ENCODE measurements at regions not wholly inside any gene's neighbourhood (a gene's known extent, or its start where the extent isn't known, plus 50 kb on each side); places are given as distances from the start of the nearest gene placed in this dataset.

GRCh38 chr3:110579840-110580550 is 491.6 kb upstream of the NECTIN3 start:
- Mint-ChIP-seq H3K36me3 (ENCODE audit: low read depth) (no peaks in the 10 kb centered on the region), H3K9me3 (ENCODE audit: low read depth) (no peaks in the 10 kb centered on the region), H3K27ac (no peak overlapping the region), H3K4me1 (no peaks in the 10 kb centered on the region), H3K4me3 (no peak overlapping the region), H3K27me3 (no peaks in the 10 kb centered on the region)
- intact Hi-C loops (cut with DNase I, micrococcal nuclease) = no loop called here
- CTCF ChIA-PET = no interaction called here
- POLR2A ChIA-PET = no interaction called here
- no peak for DNase-seq
- no peak for ATAC-seq

- ChIA-PET POLR2A (no interaction called here), CTCF (interaction anchor here (0.7 kb wide), 1 partner anchor 476 kb away, joined by 3 read pairs; no protein-coding TSS in a partner anchor)
- Mint-ChIP-seq H3K36me3 (ENCODE audit: low read depth) (no peaks in the 10 kb centered on the region), H3K9me3 (ENCODE audit: low read depth) (no peaks in the 10 kb centered on the region), H3K27me3 (peaks cover 2% of the 10 kb centered on the region), H3K4me1 (no peaks in the 10 kb centered on the region), H3K4me3 (no peak overlapping the region), H3K27ac (no peak overlapping the region)
- intact Hi-C loops (cut with DNase I, micrococcal nuclease) = no loop called here
- no peak for DNase-seq
- ATAC-seq = no peak
Observed at GRCh38 chr3:110583373-110583935, 488.2 kb upstream of the NECTIN3 start.

- Mint-ChIP-seq H3K36me3 (ENCODE audit: low read depth) (no peaks in the 10 kb centered on the region), H3K9me3 (ENCODE audit: low read depth) (peaks cover 3% of the 10 kb centered on the region), H3K4me1 (no peaks in the 10 kb centered on the region), H3K27me3 (peaks cover 5% of the 10 kb centered on the region), H3K4me3 (no peak overlapping the region), H3K27ac (no peak overlapping the region)
- ATAC-seq = no peak
- ChIA-PET CTCF (no interaction called here), POLR2A (no interaction called here)
- intact Hi-C loops (cut with DNase I, micrococcal nuclease) = no loop called here
- DNase-seq = no peak
Observed at GRCh38 chr3:110588906-110589305, 482.7 kb upstream of the NECTIN3 start.

- peaks cover 3% of the 10 kb centered on the region for H3K9me3 Mint-ChIP-seq (ENCODE audit: low read depth)
- no peak overlapping the region for H3K4me3 Mint-ChIP-seq
- H3K36me3 Mint-ChIP-seq (ENCODE audit: low read depth) = no peaks in the 10 kb centered on the region
- peaks cover 5% of the 10 kb centered on the region for H3K27me3 Mint-ChIP-seq
- H3K27ac Mint-ChIP-seq = no peak overlapping the region
- no peaks in the 10 kb centered on the region for H3K4me1 Mint-ChIP-seq
- ChIA-PET CTCF (no interaction called here), POLR2A (no interaction called here)
- intact Hi-C loops (cut with DNase I, micrococcal nuclease) = no loop called here
- ATAC-seq = no peak
- no peak for DNase-seq
Observed at GRCh38 chr3:110589341-110589740, 482.3 kb upstream of the NECTIN3 start.

- H3K27ac Mint-ChIP-seq = no peak overlapping the region
- peaks cover 5% of the 10 kb centered on the region for H3K9me3 Mint-ChIP-seq (ENCODE audit: low read depth)
- POLR2A ChIA-PET = no interaction called here
- no peak overlapping the region for H3K4me3 Mint-ChIP-seq
- no peaks in the 10 kb centered on the region for H3K36me3 Mint-ChIP-seq (ENCODE audit: low read depth)
- CTCF ChIA-PET = interaction anchor here (0.7 kb wide), 1 partner anchor 177 kb away, joined by 3 read pairs; no protein-coding TSS in a partner anchor
- intact Hi-C loops (cut with DNase I, micrococcal nuclease) = no loop called here
- peaks cover 6% of the 10 kb centered on the region for H3K27me3 Mint-ChIP-seq
- ATAC-seq = no peak
- no peak for DNase-seq
- H3K4me1 Mint-ChIP-seq = no peaks in the 10 kb centered on the region
Observed at GRCh38 chr3:110593749-110594148, 477.9 kb upstream of the NECTIN3 start.

GRCh38 chr3:110598847-110599490 is 472.6 kb upstream of the NECTIN3 start:
- DNase-seq = no peak
- ChIA-PET POLR2A (no interaction called here), CTCF (interaction anchor here (0.9 kb wide), 1 partner anchor 8 kb away, joined by 3 read pairs; no protein-coding TSS in a partner anchor)
- ATAC-seq = no peak
- Mint-ChIP-seq H3K9me3 (ENCODE audit: low read depth) (peaks cover 2% of the 10 kb centered on the region), H3K4me3 (no peak overlapping the region), H3K27me3 (peaks cover 3% of the 10 kb centered on the region), H3K27ac (no peak overlapping the region), H3K4me1 (no peaks in the 10 kb centered on the region), H3K36me3 (ENCODE audit: low read depth) (no peaks in the 10 kb centered on the region)
- intact Hi-C loops (cut with DNase I, micrococcal nuclease) = no loop called here

GRCh38 chr3:110608566-110608965 is 463.1 kb upstream of the NECTIN3 start:
- no peak for DNase-seq
- Mint-ChIP-seq H3K9me3 (ENCODE audit: low read depth) (no peaks in the 10 kb centered on the region), H3K27me3 (peaks cover 9% of the 10 kb centered on the region), H3K4me1 (no peaks in the 10 kb centered on the region), H3K36me3 (ENCODE audit: low read depth) (no peaks in the 10 kb centered on the region), H3K4me3 (no peak overlapping the region), H3K27ac (no peak overlapping the region)
- ChIA-PET CTCF (no interaction called here), POLR2A (no interaction called here)
- ATAC-seq = no peak
- intact Hi-C loops (cut with DNase I, micrococcal nuclease) = no loop called here

- Mint-ChIP-seq H3K36me3 (ENCODE audit: low read depth) (no peaks in the 10 kb centered on the region), H3K4me3 (no peak overlapping the region), H3K4me1 (no peaks in the 10 kb centered on the region), H3K27ac (no peak overlapping the region), H3K9me3 (ENCODE audit: low read depth) (no peaks in the 10 kb centered on the region), H3K27me3 (peaks cover 7% of the 10 kb centered on the region)
- DNase-seq (no peak), ATAC-seq (no peak)
- intact Hi-C loops (cut with DNase I, micrococcal nuclease) = no loop called here
- ChIA-PET POLR2A (no interaction called here), CTCF (no interaction called here)
Observed at GRCh38 chr3:110612045-110612444, 459.6 kb upstream of the NECTIN3 start.

GRCh38 chr3:110614186-110614585 is 457.4 kb upstream of the NECTIN3 start:
- Mint-ChIP-seq H3K27me3 (peaks cover 3% of the 10 kb centered on the region), H3K4me1 (no peaks in the 10 kb centered on the region), H3K36me3 (ENCODE audit: low read depth) (no peaks in the 10 kb centered on the region), H3K9me3 (ENCODE audit: low read depth) (no peaks in the 10 kb centered on the region), H3K27ac (no peak overlapping the region), H3K4me3 (no peak overlapping the region)
- DNase-seq (no peak), ATAC-seq (no peak)
- CTCF ChIA-PET = interaction anchor here (0.6 kb wide), 1 partner anchor 303 kb away, joined by 3 read pairs; no protein-coding TSS in a partner anchor
- POLR2A ChIA-PET = no interaction called here
- intact Hi-C loops (cut with DNase I, micrococcal nuclease) = no loop called here

- ChIA-PET POLR2A (no interaction called here), CTCF (no interaction called here)
- intact Hi-C loops (cut with DNase I, micrococcal nuclease) = no loop called here
- DNase-seq (no peak), ATAC-seq (no peak)
- no peak overlapping the region for H3K27ac Mint-ChIP-seq
- no peaks in the 10 kb centered on the region for H3K4me1 Mint-ChIP-seq
- H3K27me3 Mint-ChIP-seq = peaks cover 3% of the 10 kb centered on the region
- H3K4me3 Mint-ChIP-seq = no peak overlapping the region
- no peaks in the 10 kb centered on the region for H3K9me3 Mint-ChIP-seq (ENCODE audit: low read depth)
- H3K36me3 Mint-ChIP-seq (ENCODE audit: low read depth) = no peaks in the 10 kb centered on the region
Observed at GRCh38 chr3:110615454-110615853, 456.2 kb upstream of the NECTIN3 start.

GRCh38 chr3:110618512-110619226 is 452.9 kb upstream of the NECTIN3 start:
- intact Hi-C loops (cut with DNase I, micrococcal nuclease) = no loop called here
- Mint-ChIP-seq H3K36me3 (ENCODE audit: low read depth) (no peaks in the 10 kb centered on the region), H3K9me3 (ENCODE audit: low read depth) (no peaks in the 10 kb centered on the region), H3K27me3 (peaks cover 3% of the 10 kb centered on the region), H3K27ac (no peak overlapping the region), H3K4me1 (no peaks in the 10 kb centered on the region), H3K4me3 (no peak overlapping the region)
- DNase-seq (no peak), ATAC-seq (no peak)
- CTCF ChIA-PET = no interaction called here
- POLR2A ChIA-PET = no interaction called here

- no peak for ATAC-seq
- Mint-ChIP-seq H3K27ac (no peak overlapping the region), H3K4me1 (no peaks in the 10 kb centered on the region), H3K4me3 (no peak overlapping the region), H3K36me3 (ENCODE audit: low read depth) (no peaks in the 10 kb centered on the region), H3K9me3 (ENCODE audit: low read depth) (no peaks in the 10 kb centered on the region), H3K27me3 (no peaks in the 10 kb centered on the region)
- DNase-seq = no peak
- intact Hi-C loops (cut with DNase I, micrococcal nuclease) = no loop called here
- CTCF ChIA-PET = no interaction called here
- POLR2A ChIA-PET = no interaction called here
Observed at GRCh38 chr3:110620118-110620517, 451.5 kb upstream of the NECTIN3 start.
